B cell (primary cell): ENCODE measurements at regions not wholly inside any gene's neighbourhood (a gene's known extent, or its start where the extent isn't known, plus 50 kb on each side); places are given as distances from the start of the nearest gene placed in this dataset.

ENCODE experiments used
- CTCF ChIP-seq: fragments of 200-600 bp; IDR thresholded peaks from one replicate; pipeline ENCODE4 v1.8.0; 2022; ENCODE audit warnings: antibody characterized with exemption, mild to moderate bottlenecking
- EZH2 ChIP-seq: IDR thresholded peaks from 2 replicates; pipeline ENCODE4 v1.6.1; 2012; ENCODE audit warnings: borderline replicate concordance, low read depth, mild to moderate bottlenecking, moderate library complexity, low read length; ENCODE audit not compliant: insufficient read depth, poor library complexity, severe bottlenecking

GRCh38 chr2:239688840-239689239 is 288.0 kb upstream of the HDAC4 start:
- TF ChIP-seq CTCF (no peak), EZH2 (no peak)
